Right lobe of liver (tissue), 4 donors: ENCODE measurements at regions not wholly inside any gene's neighbourhood (a gene's known extent, or its start where the extent isn't known, plus 50 kb on each side); places are given as distances from the start of the nearest gene placed in this dataset.
"Not testable (repeated sequence)": the region's sequence is repeated elsewhere in the genome, so short reads cannot be mapped to it uniquely, and the experiment has no call there.

ENCODE experiments used
- POLR2A ChIP-seq: fragments of 450-650 bp; IDR thresholded peaks from one replicate; pipeline ENCODE4 v1.6.1; 2017; ENCODE audit warnings: antibody characterized with exemption, mild to moderate bottlenecking
- TF ChIP-seq, protein P1 (sequence below), 4 donors: fragments of 200-600 bp in 3 of 4; fragments of 450-650 bp in 1 of 4; IDR thresholded peaks; one replicate each; pipeline versions ENCODE4 v1.5.1 to v1.8.0; 2016 to 2022; ENCODE audit warnings: antibody characterized with exemption in 4 of 4, mild to moderate bottlenecking in 2 of 4
- donor health status: DM: no; HTN: no; CAD: no.
- donor health status: DM: no; HTN: no; CAD: no.
- donor health status: DM: no; HTN: yes; CAD: no.

DNA sequence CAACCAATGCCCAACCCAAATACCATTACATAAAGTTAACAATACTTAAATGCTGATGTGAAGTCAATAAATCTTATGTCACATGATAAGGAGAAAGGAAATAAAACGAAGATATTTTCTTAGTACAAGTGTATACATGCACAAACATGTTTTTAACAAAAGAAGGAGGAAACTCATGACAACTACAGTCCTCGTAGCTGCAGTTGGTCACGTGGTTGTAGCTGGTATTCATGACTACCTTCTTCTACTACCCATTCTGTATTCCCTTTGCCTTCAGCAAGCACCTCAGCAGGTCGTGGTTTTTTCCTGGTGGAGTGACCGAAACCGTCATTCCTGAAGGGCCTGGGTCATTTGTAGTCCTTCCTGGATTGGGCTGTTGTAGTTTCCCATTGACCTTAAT, 411.1 kb downstream of the RWDD3 start:
- TF ChIP-seq, protein P1, sequence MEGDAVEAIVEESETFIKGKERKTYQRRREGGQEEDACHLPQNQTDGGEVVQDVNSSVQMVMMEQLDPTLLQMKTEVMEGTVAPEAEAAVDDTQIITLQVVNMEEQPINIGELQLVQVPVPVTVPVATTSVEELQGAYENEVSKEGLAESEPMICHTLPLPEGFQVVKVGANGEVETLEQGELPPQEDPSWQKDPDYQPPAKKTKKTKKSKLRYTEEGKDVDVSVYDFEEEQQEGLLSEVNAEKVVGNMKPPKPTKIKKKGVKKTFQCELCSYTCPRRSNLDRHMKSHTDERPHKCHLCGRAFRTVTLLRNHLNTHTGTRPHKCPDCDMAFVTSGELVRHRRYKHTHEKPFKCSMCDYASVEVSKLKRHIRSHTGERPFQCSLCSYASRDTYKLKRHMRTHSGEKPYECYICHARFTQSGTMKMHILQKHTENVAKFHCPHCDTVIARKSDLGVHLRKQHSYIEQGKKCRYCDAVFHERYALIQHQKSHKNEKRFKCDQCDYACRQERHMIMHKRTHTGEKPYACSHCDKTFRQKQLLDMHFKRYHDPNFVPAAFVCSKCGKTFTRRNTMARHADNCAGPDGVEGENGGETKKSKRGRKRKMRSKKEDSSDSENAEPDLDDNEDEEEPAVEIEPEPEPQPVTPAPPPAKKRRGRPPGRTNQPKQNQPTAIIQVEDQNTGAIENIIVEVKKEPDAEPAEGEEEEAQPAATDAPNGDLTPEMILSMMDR (IDR thresholded peaks at IDR 0.05) = not testable (repeated sequence)
- not testable (repeated sequence) for TF ChIP-seq POLR2A
